NCI-H2227 (cell line): ENCODE measurements at regions not wholly inside any gene's neighbourhood (a gene's known extent, or its start where the extent isn't known, plus 50 kb on each side); places are given as distances from the start of the nearest gene placed in this dataset.

ENCODE experiments used
- DNase-seq: peaks from one replicate; lab custom pipeline; 2025; ENCODE audit not compliant: unreplicated experiment; lab: John Stamatoyannopoulos, UW

- no peak for DNase-seq
Measured at GRCh38 chr2:33859811-33860461, 260.8 kb upstream of the FAM98A start.

GRCh38 chr2:33859176-33859575 lies 260.1 kb upstream of the FAM98A start:
- no peak for DNase-seq

DNA sequence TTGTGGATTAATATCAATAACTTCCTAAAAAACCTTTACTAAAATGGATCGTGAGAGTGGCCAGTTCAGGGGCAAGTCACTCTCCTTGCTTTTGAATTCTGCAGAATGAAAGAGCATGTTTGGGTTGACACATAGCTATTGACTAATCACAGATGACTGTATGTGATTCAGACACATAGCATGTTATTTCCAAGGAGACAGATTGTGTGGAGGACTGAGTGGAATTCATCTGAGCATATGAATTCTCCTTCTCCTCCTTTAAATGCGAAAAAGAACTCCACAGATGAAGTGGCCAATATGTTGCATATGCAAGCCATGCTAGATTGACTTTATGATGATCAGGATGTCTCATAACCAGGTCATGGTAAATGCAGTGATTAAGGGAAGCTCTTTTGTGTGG lies 249.4 kb upstream of the FAM98A start:
- no peak for DNase-seq

- DNase-seq = no peak
Measured at GRCh38 chr2:33839791-33840190, 240.7 kb upstream of the FAM98A start.

DNA sequence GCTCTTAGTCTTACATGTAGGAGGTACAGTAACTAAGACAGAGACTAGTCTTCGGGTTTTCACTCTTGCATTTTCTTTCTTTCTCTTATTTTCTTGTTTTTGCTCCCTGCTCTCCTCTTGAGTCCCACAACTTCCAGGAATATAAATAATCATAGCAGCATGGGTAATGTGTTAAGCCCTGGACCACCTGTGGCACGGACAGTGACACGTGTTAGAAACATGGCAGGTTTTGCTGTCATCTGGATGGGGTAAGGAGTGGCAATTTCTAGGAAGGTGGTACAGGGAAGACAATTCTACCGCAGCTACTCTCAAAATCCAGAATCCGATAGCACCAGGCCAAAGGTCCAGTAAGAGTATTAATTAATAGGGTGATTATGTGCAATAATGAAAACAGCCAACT lies 237.5 kb upstream of the FAM98A start:
- no peak for DNase-seq

DNA sequence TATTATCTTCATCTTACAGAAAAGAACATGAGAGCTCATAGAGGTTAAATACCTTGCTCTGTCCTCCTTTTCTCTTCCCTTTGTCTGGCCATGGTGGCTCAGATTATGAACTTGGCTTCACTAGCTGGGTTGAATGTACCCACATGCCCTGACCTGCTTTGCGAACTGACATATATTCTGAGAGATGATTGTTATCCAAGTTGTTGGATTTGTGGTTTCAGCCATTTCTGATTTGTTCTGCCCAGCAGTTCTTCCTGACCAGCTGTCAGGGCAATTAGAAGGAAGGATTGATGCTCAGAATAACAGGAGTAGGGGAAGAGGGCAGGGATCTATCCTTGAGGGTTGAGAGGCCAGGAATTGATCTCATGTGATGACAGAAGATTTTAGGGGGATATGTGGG lies 236.8 kb upstream of the FAM98A start:
- DNase-seq = no peak

GRCh38 chr2:33822964-33823363 lies 223.9 kb upstream of the FAM98A start:
- DNase-seq = no peak

DNA sequence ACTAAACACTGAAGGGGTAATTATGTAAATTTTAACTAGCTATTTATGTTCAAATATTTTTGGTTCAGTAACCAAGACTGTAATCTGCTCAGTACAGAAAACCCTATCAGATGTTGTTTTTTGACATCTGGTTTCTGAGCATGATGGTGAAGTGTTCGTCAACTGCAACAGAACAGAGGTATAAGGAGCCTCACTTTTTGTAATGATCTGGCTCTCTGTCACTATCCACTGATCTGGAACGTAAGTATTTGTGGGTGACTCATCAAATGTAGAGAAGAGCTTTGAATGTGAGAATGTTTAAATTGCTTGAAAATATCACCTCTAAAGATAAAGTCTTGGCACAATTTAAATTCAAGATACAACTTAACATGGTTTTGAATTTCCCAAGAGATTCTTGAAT lies 213.6 kb upstream of the FAM98A start:
- DNase-seq = no peak

- DNase-seq = no peak
Measured at GRCh38 chr2:33810046-33810835, 211.1 kb upstream of the FAM98A start.

GRCh38 chr2:33806041-33806440 lies 206.9 kb upstream of the FAM98A start:
- DNase-seq = no peak

GRCh38 chr2:33804155-33804554 lies 205.1 kb upstream of the FAM98A start:
- DNase-seq = no peak

GRCh38 chr2:33796511-33796910 lies 197.4 kb upstream of the FAM98A start:
- DNase-seq = no peak

DNA sequence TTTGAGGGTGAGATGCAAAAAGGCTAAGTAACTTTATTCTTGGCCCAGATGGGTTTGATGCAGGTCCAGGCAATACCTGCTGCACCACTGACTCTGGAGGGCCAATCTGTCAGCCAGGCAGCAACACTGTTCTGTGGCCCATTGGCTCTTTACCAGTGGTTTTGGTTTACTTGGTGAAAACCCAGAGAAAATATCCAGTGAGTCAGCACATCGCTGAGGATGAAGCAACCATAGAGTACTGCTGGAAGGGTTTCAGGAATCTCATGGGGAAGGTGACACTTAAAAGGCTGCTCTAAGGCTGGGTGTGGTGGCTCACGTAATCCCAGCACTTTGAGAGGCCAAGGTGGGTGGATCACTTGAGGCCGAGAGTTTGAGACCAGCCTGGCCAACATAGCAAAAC lies 192.5 kb upstream of the FAM98A start:
- DNase-seq = no peak

DNA sequence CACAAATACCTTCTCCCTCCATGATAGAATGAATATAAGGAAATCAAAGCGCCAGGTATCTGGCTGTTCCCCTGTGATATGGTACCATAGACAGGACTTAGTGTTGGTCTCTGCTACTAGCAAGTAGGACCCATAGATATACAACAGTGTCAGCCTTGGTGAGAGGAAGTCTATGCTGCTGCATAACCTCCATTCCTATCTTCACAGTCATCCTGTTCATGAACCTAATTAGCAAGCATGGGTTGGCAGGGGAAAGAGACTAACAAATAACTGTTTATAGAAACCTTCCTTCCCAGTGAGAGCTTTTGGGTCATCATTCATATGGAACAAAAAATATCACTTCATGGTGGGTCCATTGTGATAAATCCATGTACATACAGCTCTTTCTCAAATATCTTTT lies 188.9 kb upstream of the FAM98A start:
- DNase-seq = no peak

DNA sequence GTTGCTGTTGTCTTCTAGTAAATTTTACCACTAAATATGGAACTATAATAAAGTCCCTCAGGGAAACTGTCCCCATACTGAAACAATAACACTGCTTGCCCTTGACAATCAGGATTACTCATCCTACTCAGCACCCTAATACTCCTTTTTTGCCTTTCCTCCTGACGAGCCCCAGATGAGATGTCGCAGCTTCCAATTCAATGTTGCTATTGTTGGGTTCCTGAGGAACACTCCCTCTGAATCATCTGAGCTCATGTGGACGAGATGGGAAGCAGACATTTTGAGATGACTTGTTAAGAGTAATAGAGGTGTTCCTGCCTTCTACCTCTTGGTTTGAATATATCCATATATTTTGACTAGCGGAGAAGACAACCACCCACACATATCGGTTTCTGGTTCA lies 187.8 kb upstream of the FAM98A start:
- DNase-seq = no peak

DNA sequence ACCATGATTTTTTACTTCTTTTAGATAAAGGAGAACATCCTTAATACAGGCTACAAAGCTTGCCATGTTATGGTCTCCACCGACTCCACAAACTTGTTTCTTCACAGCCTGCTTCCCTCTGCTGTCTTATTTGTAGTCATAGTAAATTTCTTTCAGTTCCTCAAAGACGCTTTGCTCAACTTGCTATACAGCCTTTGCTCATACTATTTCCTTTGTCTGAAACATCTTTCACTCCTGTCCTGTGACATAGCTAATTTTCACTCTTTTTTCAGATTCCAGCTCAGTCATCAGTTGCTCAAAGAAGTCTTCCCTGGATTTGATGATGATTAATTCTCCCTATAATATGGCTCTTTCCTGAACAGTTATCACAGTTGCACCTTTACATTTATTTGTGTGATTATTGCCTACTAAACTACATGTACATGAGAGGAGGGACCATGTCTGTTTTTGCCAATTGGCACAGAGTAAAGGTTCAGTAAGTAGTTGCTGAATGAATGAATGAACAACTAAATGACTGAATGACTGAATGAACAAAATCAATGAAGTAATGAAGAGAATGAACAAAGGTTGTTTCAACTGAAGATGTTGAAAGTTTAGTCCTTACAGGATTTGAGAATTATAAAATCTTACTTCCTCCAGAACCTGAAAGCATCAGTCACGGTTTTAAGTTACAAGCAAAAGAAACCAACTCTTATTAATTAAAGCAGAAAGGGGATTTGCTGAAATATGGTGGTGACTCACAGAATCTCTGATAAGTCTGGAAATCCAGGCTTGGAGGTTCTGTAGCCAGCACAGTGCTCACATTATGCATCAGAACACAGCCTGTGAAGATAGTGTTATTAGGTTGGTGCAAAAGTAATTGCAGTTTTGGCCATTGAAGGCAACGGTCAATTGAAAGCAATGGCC lies 186.4 kb upstream of the FAM98A start:
- DNase-seq = no peak

DNA sequence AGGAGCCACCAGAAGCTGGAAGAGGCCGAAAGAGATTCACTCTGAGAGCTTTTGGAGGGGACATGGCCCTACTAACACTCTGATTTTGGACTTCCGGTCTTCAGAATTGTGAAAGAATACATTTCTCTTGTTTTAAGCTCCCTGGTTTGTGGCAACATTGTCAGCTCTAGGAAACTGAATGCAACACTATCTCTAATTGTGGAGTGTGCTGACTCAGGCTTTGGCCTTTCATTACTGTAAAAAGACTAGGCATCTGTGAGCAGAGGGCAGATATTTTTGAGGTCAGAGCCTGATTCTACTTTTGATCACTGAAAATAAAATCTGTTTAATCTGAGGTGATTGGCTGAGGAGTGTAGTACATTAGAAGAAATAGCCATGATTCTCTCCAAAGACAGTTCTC lies 185.4 kb upstream of the FAM98A start:
- no peak for DNase-seq

GRCh38 chr2:33782395-33783230 lies 183.5 kb upstream of the FAM98A start:
- no peak for DNase-seq

- no peak for DNase-seq
Measured at GRCh38 chr2:33777786-33778185, 178.7 kb upstream of the FAM98A start.

GRCh38 chr2:33775306-33775705 lies 176.2 kb upstream of the FAM98A start:
- no peak for DNase-seq

- DNase-seq = no peak
Measured at GRCh38 chr2:33770023-33770422, 170.9 kb upstream of the FAM98A start.
